ENCODE measurements at regions not wholly inside any gene's neighbourhood (a gene's known extent, or its start where the extent isn't known, plus 50 kb on each side); places are given as distances from the start of the nearest gene placed in this dataset.

- Histone ChIP-seq H3K9me3 (ENCODE audit: control insufficient read depth, low read depth, low read length) (peaks cover 2% of the 10 kb centered on the region), H3K27ac (ENCODE audit: low read length) (no peak overlapping the region), H3K4me1 (ENCODE audit: control insufficient read depth, insufficient read depth, low read length) (no peaks in the 10 kb centered on the region), H3K36me3 (ENCODE audit: control insufficient read depth, insufficient read depth, low read length) (no peaks in the 10 kb centered on the region), H3K27me3 (ENCODE audit: control insufficient read depth, insufficient read depth, low read length) (peaks cover 17% of the 10 kb centered on the region), H3K4me3 (ENCODE audit: low read length) (no peak overlapping the region)
- WGBS (ENCODE audit: insufficient coverage, low lambda C conversion rate), result no CpG with 5 or more reads among the region's 10 CpGs
- no peak for DNase-seq
These were observed 78.1 kb upstream of the SPTBN1 start for GRCh38 chr2:54377901-54378493.

- Histone ChIP-seq H3K4me3 (ENCODE audit: low read length) (no peak overlapping the region), H3K27me3 (ENCODE audit: control insufficient read depth, insufficient read depth, low read length) (peaks cover 17% of the 10 kb centered on the region), H3K4me1 (ENCODE audit: control insufficient read depth, insufficient read depth, low read length) (no peaks in the 10 kb centered on the region), H3K36me3 (ENCODE audit: control insufficient read depth, insufficient read depth, low read length) (no peaks in the 10 kb centered on the region), H3K27ac (ENCODE audit: low read length) (no peak overlapping the region), H3K9me3 (ENCODE audit: control insufficient read depth, low read depth, low read length) (peaks cover 3% of the 10 kb centered on the region)
- 93% methylated on average over 2 of the region's 8 CpGs for WGBS (ENCODE audit: insufficient coverage, low lambda C conversion rate)
- DNase-seq, result no peak
These were observed 75.5 kb upstream of the SPTBN1 start for GRCh38 chr2:54380670-54381069.

- H3K4me3 ChIP-seq (ENCODE audit: low read length), result no peak overlapping the region
- H3K27ac ChIP-seq (ENCODE audit: low read length), result no peak overlapping the region
- no peaks in the 10 kb centered on the region for H3K4me1 ChIP-seq (ENCODE audit: control insufficient read depth, insufficient read depth, low read length)
- peaks cover 17% of the 10 kb centered on the region for H3K27me3 ChIP-seq (ENCODE audit: control insufficient read depth, insufficient read depth, low read length)
- H3K9me3 ChIP-seq (ENCODE audit: control insufficient read depth, low read depth, low read length), result peaks cover 3% of the 10 kb centered on the region
- DNase-seq, result no peak
- WGBS (ENCODE audit: insufficient coverage, low lambda C conversion rate), result no CpG with 5 or more reads among the region's 5 CpGs
- no peaks in the 10 kb centered on the region for H3K36me3 ChIP-seq (ENCODE audit: control insufficient read depth, insufficient read depth, low read length)
These were observed 74.8 kb upstream of the SPTBN1 start for GRCh38 chr2:54381293-54381692.

GRCh38 chr2:54382601-54383000 is 73.5 kb upstream of the SPTBN1 start:
- Histone ChIP-seq H3K36me3 (ENCODE audit: control insufficient read depth, insufficient read depth, low read length) (no peaks in the 10 kb centered on the region), H3K9me3 (ENCODE audit: control insufficient read depth, low read depth, low read length) (peaks cover 3% of the 10 kb centered on the region), H3K27ac (ENCODE audit: low read length) (no peak overlapping the region), H3K4me1 (ENCODE audit: control insufficient read depth, insufficient read depth, low read length) (no peaks in the 10 kb centered on the region), H3K4me3 (ENCODE audit: low read length) (no peak overlapping the region), H3K27me3 (ENCODE audit: control insufficient read depth, insufficient read depth, low read length) (peaks cover 9% of the 10 kb centered on the region)
- no peak for DNase-seq
- WGBS (ENCODE audit: insufficient coverage, low lambda C conversion rate), result no CpG with 5 or more reads among the region's 4 CpGs

- H3K27me3 ChIP-seq (ENCODE audit: control insufficient read depth, insufficient read depth, low read length), result no peaks in the 10 kb centered on the region
- peak in 1 of 2 donors; percentile 5 for DNase-seq
- H3K4me3 ChIP-seq (ENCODE audit: low read length), result no peak overlapping the region
- peaks cover 3% of the 10 kb centered on the region for H3K9me3 ChIP-seq (ENCODE audit: control insufficient read depth, low read depth, low read length)
- H3K27ac ChIP-seq (ENCODE audit: low read length), result no peak overlapping the region
- WGBS (ENCODE audit: insufficient coverage, low lambda C conversion rate), result 100% methylated on average over 1 of the region's 11 CpGs
- no peaks in the 10 kb centered on the region for H3K4me1 ChIP-seq (ENCODE audit: control insufficient read depth, insufficient read depth, low read length)
- H3K36me3 ChIP-seq (ENCODE audit: control insufficient read depth, insufficient read depth, low read length), result no peaks in the 10 kb centered on the region
These were observed 71.6 kb upstream of the SPTBN1 start for GRCh38 chr2:54384301-54385203.

GRCh38 chr2:54385271-54385670 is 70.9 kb upstream of the SPTBN1 start:
- Histone ChIP-seq H3K4me3 (ENCODE audit: low read length) (no peak overlapping the region), H3K9me3 (ENCODE audit: control insufficient read depth, low read depth, low read length) (peaks cover 3% of the 10 kb centered on the region), H3K4me1 (ENCODE audit: control insufficient read depth, insufficient read depth, low read length) (no peaks in the 10 kb centered on the region), H3K27me3 (ENCODE audit: control insufficient read depth, insufficient read depth, low read length) (no peaks in the 10 kb centered on the region), H3K36me3 (ENCODE audit: control insufficient read depth, insufficient read depth, low read length) (no peaks in the 10 kb centered on the region), H3K27ac (ENCODE audit: low read length) (no peak overlapping the region)
- DNase-seq, result no peak
- WGBS (ENCODE audit: insufficient coverage, low lambda C conversion rate), result no CpG with 5 or more reads among the region's 1 CpG

GRCh38 chr2:54386585-54386984 is 69.5 kb upstream of the SPTBN1 start:
- Histone ChIP-seq H3K4me3 (ENCODE audit: low read length) (no peak overlapping the region), H3K27me3 (ENCODE audit: control insufficient read depth, insufficient read depth, low read length) (no peaks in the 10 kb centered on the region), H3K4me1 (ENCODE audit: control insufficient read depth, insufficient read depth, low read length) (no peaks in the 10 kb centered on the region), H3K9me3 (ENCODE audit: control insufficient read depth, low read depth, low read length) (peaks cover 3% of the 10 kb centered on the region), H3K27ac (ENCODE audit: low read length) (no peak overlapping the region), H3K36me3 (ENCODE audit: control insufficient read depth, insufficient read depth, low read length) (no peaks in the 10 kb centered on the region)
- 93% methylated on average over 2 of the region's 3 CpGs for WGBS (ENCODE audit: insufficient coverage, low lambda C conversion rate)
- DNase-seq, result no peak

GRCh38 chr2:54387059-54387991 is 68.8 kb upstream of the SPTBN1 start:
- H3K36me3 ChIP-seq (ENCODE audit: control insufficient read depth, insufficient read depth, low read length), result no peaks in the 10 kb centered on the region
- 75% methylated on average over 2 of the region's 7 CpGs for WGBS (ENCODE audit: insufficient coverage, low lambda C conversion rate)

GRCh38 chr2:54388076-54388475 is 68.1 kb upstream of the SPTBN1 start:
- H3K27me3 ChIP-seq (ENCODE audit: control insufficient read depth, insufficient read depth, low read length), result no peaks in the 10 kb centered on the region
- WGBS (ENCODE audit: insufficient coverage, low lambda C conversion rate), result no CpG with 5 or more reads among the region's 5 CpGs
- no peak for DNase-seq
- H3K4me1 ChIP-seq (ENCODE audit: control insufficient read depth, insufficient read depth, low read length), result no peaks in the 10 kb centered on the region
- H3K9me3 ChIP-seq (ENCODE audit: control insufficient read depth, low read depth, low read length), result no peaks in the 10 kb centered on the region
- H3K36me3 ChIP-seq (ENCODE audit: control insufficient read depth, insufficient read depth, low read length), result no peaks in the 10 kb centered on the region
- no peak overlapping the region for H3K4me3 ChIP-seq (ENCODE audit: low read length)
- H3K27ac ChIP-seq (ENCODE audit: low read length), result no peak overlapping the region

More at GRCh38 chr2:54387059-54387991, 68.8 kb upstream of the SPTBN1 start:
- DNase-seq, result peak in 1 of 2 donors; percentile 5
- Histone ChIP-seq H3K27ac (ENCODE audit: low read length) (no peak overlapping the region), H3K4me3 (ENCODE audit: low read length) (no peak overlapping the region), H3K4me1 (ENCODE audit: control insufficient read depth, insufficient read depth, low read length) (no peaks in the 10 kb centered on the region), H3K27me3 (ENCODE audit: control insufficient read depth, insufficient read depth, low read length) (no peaks in the 10 kb centered on the region), H3K9me3 (ENCODE audit: control insufficient read depth, low read depth, low read length) (peaks cover 3% of the 10 kb centered on the region)

All from large intestine (tissue), 3 donors.